ENCODE measurements at regions not wholly inside any gene's neighbourhood (a gene's known extent, or its start where the extent isn't known, plus 50 kb on each side); places are given as distances from the start of the nearest gene placed in this dataset.
A peak's percentile ranks its signal among the peaks of the same experiment; 100 is the strongest.

GRCh38 chrX:93264261-93265002 is 408.9 kb downstream of the NAP1L3 start:
- DNase-seq = no peak

GRCh38 chrX:93259029-93259428 is 414.3 kb downstream of the NAP1L3 start:
- no peak for DNase-seq

GRCh38 chrX:93242897-93243296 is 430.5 kb downstream of the NAP1L3 start:
- DNase-seq = no peak

GRCh38 chrX:93235494-93236256 is 437.7 kb downstream of the NAP1L3 start:
- DNase-seq = peak; percentile 4

- no peak for DNase-seq
These were observed 444.3 kb downstream of the NAP1L3 start for GRCh38 chrX:93229036-93229435.

All from activated gamma-delta T cell treated with Interleukin-2 at 50 U/mL for 16 hours (primary cell).